Fibroblast of lung (primary cell): ENCODE measurements at regions not wholly inside any gene's neighbourhood (a gene's known extent, or its start where the extent isn't known, plus 50 kb on each side); places are given as distances from the start of the nearest gene placed in this dataset.
"Not testable (repeated sequence)": the region's sequence is repeated elsewhere in the genome, so short reads cannot be mapped to it uniquely, and the experiment has no call there.

ENCODE experiments used
- DNase-seq, 2 donors: peaks; one replicate each; pipeline versions ENCODE4 v3.0.0 to v3.0.0-alpha.2; 2010; ENCODE audit warnings: low read depth in 2 of 2
- H2AFZ ChIP-seq: 2 replicates; pipeline ENCODE4 v1.5.1; 2012; ENCODE audit warnings: low read length, control low read depth, inconsistent platforms
- H3K27ac ChIP-seq: 2 replicates; pipeline ENCODE4 v1.5.1; 2011; ENCODE audit warnings: low read length, control low read depth; ENCODE audit not compliant: insufficient read depth
- H3K27me3 ChIP-seq: 2 replicates; pipeline ENCODE4 v1.5.1; 2011; ENCODE audit warnings: mild to moderate bottlenecking, low read length; ENCODE audit not compliant: control insufficient read depth, insufficient read depth
- H3K36me3 ChIP-seq: 2 replicates; pipeline ENCODE4 v1.5.1; 2011; ENCODE audit warnings: low read length; ENCODE audit not compliant: control insufficient read depth, insufficient read depth
- H3K4me1 ChIP-seq: 2 replicates; pipeline ENCODE4 v1.5.1; 2011; ENCODE audit warnings: low read length; ENCODE audit not compliant: control insufficient read depth, insufficient read depth; ENCODE audit errors: extremely low read depth
- H3K4me2 ChIP-seq: 2 replicates; pipeline ENCODE4 v1.5.1; 2011; ENCODE audit warnings: low read length, control low read depth; ENCODE audit not compliant: insufficient read depth; ENCODE audit errors: extremely low read depth
- H3K4me3 ChIP-seq, 4 experiments: fragments of 200-600 bp in 1 of 4; sonication (generic) in 1 of 4; replicated peaks in 1 of 4; 2 replicates each; pipeline ENCODE4 v1.5.1; 2011 to 2016; ENCODE audit warnings: low read length in 4 of 4, low read depth in 3 of 4, mild to moderate bottlenecking in 3 of 4, control low read depth in 2 of 4, inconsistent platforms in 1 of 4, mixed read lengths in 1 of 4; ENCODE audit not compliant: insufficient read depth in 1 of 4; ENCODE audit errors: control extremely low read depth in 1 of 4
- H3K79me2 ChIP-seq: 2 replicates; pipeline ENCODE4 v1.5.1; 2012; ENCODE audit warnings: mild to moderate bottlenecking, low read length, inconsistent platforms; ENCODE audit not compliant: control insufficient read depth, insufficient read depth
- H3K9ac ChIP-seq: 2 replicates; pipeline ENCODE4 v1.5.1; 2011; ENCODE audit warnings: mild to moderate bottlenecking, low read length, control low read depth; ENCODE audit not compliant: insufficient read depth
- H3K9me3 ChIP-seq: 2 replicates; pipeline ENCODE4 v1.5.1; 2012; ENCODE audit warnings: low read depth, low read length; ENCODE audit not compliant: control insufficient read depth, insufficient read depth
- H4K20me1 ChIP-seq: 2 replicates; pipeline ENCODE4 v1.5.1; 2011; ENCODE audit warnings: low read length; ENCODE audit not compliant: control insufficient read depth, insufficient read depth; ENCODE audit errors: extremely low read depth
- EZH2 ChIP-seq: IDR thresholded peaks from 2 replicates; pipeline ENCODE4 v1.5.1; 2012; ENCODE audit warnings: low read length, control low read depth, mild to moderate bottlenecking; ENCODE audit errors: missing control alignments
- TF ChIP-seq, protein P1 (sequence below), 2 donors: IDR thresholded peaks in 1 of 2; conservative IDR thresholded peaks in 1 of 2; 1 replicate in 1 of 2; 2 replicates in 1 of 2; pipeline ENCODE4 v1.5.1; 2011 to 2012; ENCODE audit warnings: low read length in 2 of 2, control low read depth in 1 of 2, inconsistent platforms in 1 of 2, low read depth in 1 of 2, mild to moderate bottlenecking in 1 of 2

DNA sequence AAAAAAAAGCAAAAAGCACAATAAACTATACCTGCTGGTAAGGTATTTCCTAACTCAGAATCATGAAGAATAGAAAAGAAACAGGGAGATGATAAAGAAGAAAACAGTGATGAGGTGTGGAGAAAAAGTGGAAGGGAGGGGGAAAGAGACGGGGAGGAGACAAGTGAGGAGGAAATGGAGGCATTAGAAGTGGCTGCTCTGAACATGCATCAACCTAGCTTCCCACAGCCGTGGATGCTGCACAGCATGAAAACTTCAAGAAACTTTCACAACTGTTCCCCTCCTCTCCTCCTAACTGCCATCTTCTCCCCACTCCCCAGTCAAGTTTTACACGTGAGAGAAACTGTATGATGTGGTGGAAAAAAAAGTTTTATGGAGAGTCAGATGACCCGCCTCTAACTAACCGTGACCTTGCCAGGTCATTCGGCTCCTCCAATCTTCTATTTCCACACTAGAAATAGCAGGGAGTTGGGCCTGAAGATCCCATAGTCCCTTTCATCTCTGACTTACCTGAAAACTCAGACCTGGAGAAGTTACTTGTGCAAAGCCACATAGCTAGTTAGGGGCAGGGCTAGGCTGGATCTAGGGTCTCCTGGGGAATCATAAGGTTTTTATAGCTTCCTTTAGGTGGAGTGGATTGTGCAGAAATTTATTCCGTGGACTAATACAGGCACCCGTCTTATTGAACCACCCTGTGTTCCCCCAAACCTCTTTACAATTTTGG, 461.9 kb downstream of the KLF5 start:
- no peaks in the 10 kb centered on the region for H3K36me3 ChIP-seq
- no peaks in the 10 kb centered on the region for H3K79me2 ChIP-seq
- no peaks in the 10 kb centered on the region for H3K9me3 ChIP-seq
- H2AFZ ChIP-seq = no peak overlapping the region
- H3K27ac ChIP-seq = no peak overlapping the region
- H3K4me3 ChIP-seq = no peak overlapping the region
- no peak overlapping the region for H3K9ac ChIP-seq
- no peak overlapping the region for H3K4me2 ChIP-seq
- H4K20me1 ChIP-seq = no peaks in the 10 kb centered on the region
- TF ChIP-seq, protein P1, sequence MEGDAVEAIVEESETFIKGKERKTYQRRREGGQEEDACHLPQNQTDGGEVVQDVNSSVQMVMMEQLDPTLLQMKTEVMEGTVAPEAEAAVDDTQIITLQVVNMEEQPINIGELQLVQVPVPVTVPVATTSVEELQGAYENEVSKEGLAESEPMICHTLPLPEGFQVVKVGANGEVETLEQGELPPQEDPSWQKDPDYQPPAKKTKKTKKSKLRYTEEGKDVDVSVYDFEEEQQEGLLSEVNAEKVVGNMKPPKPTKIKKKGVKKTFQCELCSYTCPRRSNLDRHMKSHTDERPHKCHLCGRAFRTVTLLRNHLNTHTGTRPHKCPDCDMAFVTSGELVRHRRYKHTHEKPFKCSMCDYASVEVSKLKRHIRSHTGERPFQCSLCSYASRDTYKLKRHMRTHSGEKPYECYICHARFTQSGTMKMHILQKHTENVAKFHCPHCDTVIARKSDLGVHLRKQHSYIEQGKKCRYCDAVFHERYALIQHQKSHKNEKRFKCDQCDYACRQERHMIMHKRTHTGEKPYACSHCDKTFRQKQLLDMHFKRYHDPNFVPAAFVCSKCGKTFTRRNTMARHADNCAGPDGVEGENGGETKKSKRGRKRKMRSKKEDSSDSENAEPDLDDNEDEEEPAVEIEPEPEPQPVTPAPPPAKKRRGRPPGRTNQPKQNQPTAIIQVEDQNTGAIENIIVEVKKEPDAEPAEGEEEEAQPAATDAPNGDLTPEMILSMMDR (conservative IDR thresholded peaks at IDR 0.05 in 1 of 2, IDR thresholded peaks at IDR 0.05 in 1 of 2; ENCODE audit: low read depth in 1 of 2, low read length in 2 of 2) = no peak
- no peak for TF ChIP-seq EZH2
- DNase-seq = no peak
- H3K27me3 ChIP-seq = no peaks in the 10 kb centered on the region
- H3K4me1 ChIP-seq = no peaks in the 10 kb centered on the region

DNA sequence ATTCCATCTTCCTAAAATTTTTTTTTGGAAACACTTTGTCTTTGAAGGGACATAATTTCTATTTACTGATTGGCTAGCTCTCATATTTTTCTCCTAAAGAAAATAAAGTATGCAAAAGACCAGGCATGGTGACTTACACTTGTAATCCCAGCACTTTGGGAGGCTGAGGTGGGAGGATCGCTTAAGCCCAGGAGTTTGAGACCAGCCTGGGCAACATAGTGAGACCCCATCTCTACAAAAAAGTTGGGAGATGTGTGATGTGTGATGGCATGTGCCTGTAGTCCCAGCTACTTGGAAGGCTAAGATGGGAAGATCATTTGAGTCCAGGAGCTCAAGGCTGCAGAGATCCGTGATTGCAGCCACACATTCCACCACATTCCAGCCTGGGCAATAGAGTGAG, 461.3 kb downstream of the KLF5 start:
- not testable (repeated sequence) for H3K4me2 ChIP-seq, H2AFZ ChIP-seq, H3K9me3 ChIP-seq, H3K4me1 ChIP-seq, H3K27ac ChIP-seq, H3K9ac ChIP-seq, H4K20me1 ChIP-seq, DNase-seq, H3K27me3 ChIP-seq, H3K36me3 ChIP-seq, H3K4me3 ChIP-seq, H3K79me2 ChIP-seq

DNA sequence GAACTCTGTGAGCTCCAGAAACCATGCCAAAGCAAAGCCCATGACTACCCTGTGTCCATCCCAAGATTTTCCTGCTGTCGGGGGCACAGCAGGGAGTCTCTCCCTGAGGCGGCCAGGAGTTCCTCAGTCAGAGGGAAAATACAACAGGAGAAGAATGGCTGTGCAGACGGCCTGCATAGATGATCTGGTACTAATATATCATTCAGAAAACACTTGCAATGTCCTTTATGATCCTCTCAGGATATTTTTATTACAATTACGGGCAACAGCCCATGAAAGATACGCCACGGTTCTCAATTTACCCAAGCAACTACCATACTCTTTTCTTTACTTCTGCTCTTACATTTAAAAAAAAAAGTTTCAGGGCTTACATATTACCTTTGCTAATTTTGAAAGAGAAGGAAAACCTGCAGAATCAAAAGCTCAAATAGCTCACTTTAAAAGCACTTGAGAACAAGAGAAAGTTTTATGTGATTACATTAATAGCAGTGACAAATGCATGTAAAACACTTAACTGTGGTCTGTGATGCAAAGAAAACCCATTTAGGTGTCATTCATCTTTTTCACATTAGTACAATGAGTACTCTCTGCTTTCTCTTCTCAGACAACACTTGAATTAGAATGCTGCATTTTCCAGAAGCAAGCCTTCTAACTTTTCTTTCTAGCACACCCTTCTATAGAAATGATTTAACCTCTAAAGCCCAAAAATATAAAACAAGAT, 460.8 kb downstream of the KLF5 start:
- no peaks in the 10 kb centered on the region for H3K4me1 ChIP-seq
- no peak overlapping the region for H2AFZ ChIP-seq
- H3K36me3 ChIP-seq = no peaks in the 10 kb centered on the region
- no peaks in the 10 kb centered on the region for H3K9me3 ChIP-seq
- H3K4me2 ChIP-seq = no peak overlapping the region
- no peaks in the 10 kb centered on the region for H4K20me1 ChIP-seq
- H3K4me3 ChIP-seq = no peak overlapping the region
- H3K79me2 ChIP-seq = no peaks in the 10 kb centered on the region
- no peak overlapping the region for H3K27ac ChIP-seq
- H3K9ac ChIP-seq = no peak overlapping the region
- TF ChIP-seq, protein P1 (conservative IDR thresholded peaks at IDR 0.05 in 1 of 2, IDR thresholded peaks at IDR 0.05 in 1 of 2; ENCODE audit: low read depth in 1 of 2, low read length in 2 of 2) = no peak
- no peak for TF ChIP-seq EZH2
- no peaks in the 10 kb centered on the region for H3K27me3 ChIP-seq
- DNase-seq = peak in 1 of 2 donors; percentile 12
